ENCODE measurements at regions not wholly inside any gene's neighbourhood (a gene's known extent, or its start where the extent isn't known, plus 50 kb on each side); places are given as distances from the start of the nearest gene placed in this dataset.

GRCh38 chr15:39230908-39231285 is 350.0 kb upstream of the THBS1 start:
- TF ChIP-seq TEAD1 (CRISPR knock-in tag; IDR thresholded peaks at IDR 0.05), result no peak
- no peak for TF ChIP-seq HMGXB4 (CRISPR knock-in tag; IDR thresholded peaks at IDR 0.05)
- TF ChIP-seq E2F5 (CRISPR knock-in tag; IDR thresholded peaks at IDR 0.05), result no peak
- no peak for TF ChIP-seq SP1 (CRISPR knock-in tag; conservative IDR thresholded peaks at IDR 0.05)
- TF ChIP-seq ATF1 (CRISPR knock-in tag; IDR thresholded peaks at IDR 0.05), result no peak
- TF ChIP-seq CTCF (IDR thresholded peaks at IDR 0.05), result no peak
- TF ChIP-seq, protein P1, sequence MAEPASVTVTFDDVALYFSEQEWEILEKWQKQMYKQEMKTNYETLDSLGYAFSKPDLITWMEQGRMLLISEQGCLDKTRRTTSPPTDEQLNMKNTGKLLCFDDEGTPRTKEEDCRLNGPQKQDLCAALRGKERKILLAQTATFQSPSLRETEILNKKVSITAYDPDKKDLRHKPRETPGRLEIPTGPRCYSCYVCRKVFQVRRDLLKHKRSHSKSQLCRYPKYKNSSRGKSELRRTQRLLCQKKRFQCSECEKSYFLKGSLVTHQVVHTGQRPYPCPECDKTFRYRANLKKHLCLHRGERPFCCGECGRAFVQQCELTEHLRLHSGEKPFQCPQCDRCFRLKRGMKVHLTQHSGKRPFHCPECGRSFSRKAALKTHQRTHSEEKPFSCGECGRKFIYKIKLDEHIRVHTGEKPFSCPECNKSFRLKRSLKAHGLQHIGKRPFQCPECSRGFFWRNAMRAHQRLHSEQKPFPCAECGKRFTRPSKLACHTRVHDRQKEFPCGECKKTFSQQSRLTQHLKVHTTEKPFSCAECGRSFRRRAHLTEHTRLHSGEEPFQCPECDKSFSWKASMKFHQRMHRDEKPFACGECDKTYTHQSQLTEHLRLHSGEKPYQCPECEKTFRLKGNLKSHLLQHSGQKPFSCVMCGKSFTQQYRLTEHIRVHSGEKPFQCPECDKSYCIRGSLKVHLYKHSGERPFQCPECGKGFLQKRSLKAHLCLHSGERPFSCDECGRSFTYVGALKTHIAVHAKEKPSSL (CRISPR knock-in tag; conservative IDR thresholded peaks at IDR 0.05), result no peak
